HG03139 (cell line): ENCODE measurements at regions not wholly inside any gene's neighbourhood (a gene's known extent, or its start where the extent isn't known, plus 50 kb on each side); places are given as distances from the start of the nearest gene placed in this dataset.
"Not testable (repeated sequence)": the region's sequence is repeated elsewhere in the genome, so short reads cannot be mapped to it uniquely, and the experiment has no call there.

Experiments
- ATAC-seq: cut with Tn5 transposase; IDR thresholded peaks from one replicate; pipeline ENCODE4 v1.9.1; 2021; ENCODE audit not compliant: unreplicated experiment

DNA sequence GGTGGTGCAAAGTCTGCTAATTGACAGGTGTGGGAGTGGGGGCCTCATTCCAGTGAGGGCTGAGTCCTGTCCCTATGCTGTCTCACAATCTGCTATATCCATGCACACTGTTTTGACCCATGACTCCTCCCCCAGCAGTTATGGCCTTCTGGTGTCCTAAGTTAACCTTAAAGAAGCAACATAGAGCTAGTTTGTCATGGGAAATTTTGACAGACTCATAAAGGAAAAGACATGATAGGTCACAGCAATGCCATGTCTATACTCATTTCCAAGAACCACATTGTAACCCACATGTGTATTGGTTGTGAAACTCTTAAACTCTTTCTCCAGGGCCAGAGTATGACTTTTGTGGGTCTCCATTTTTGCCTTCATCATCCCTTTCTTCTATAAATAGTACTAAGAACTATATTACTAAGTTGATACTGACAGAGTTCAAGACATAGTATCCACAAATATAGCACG, 78.2 kb upstream of the SLC1A4 start:
- no peak for ATAC-seq

GRCh38 chr2:64913357-64913869, 75.8 kb upstream of the SLC1A4 start:
- ATAC-seq: no peak

GRCh38 chr2:64914247-64914646, 75.0 kb upstream of the SLC1A4 start:
- no peak for ATAC-seq

- peak; percentile 49 for ATAC-seq
Observed at GRCh38 chr2:64914735-64915509, 74.3 kb upstream of the SLC1A4 start.

DNA sequence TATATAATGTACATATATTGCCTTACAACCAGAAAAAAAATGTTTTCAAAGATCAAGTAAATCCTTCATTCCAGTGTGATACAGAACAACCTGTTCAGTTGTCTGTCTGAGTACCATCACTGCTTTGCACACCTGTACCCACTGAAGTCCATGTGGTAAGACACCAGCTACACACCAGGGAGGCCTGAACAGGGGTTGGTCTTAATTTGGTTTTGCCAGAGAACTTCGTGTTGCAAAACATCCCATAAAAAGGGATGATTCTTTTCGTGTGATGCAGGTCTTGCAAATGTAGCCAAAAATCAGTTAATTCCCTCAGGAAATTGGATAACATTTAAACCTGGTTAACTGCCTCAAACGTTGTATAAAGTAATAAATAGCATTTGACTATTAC, 73.7 kb upstream of the SLC1A4 start:
- peak; percentile 4 for ATAC-seq

DNA sequence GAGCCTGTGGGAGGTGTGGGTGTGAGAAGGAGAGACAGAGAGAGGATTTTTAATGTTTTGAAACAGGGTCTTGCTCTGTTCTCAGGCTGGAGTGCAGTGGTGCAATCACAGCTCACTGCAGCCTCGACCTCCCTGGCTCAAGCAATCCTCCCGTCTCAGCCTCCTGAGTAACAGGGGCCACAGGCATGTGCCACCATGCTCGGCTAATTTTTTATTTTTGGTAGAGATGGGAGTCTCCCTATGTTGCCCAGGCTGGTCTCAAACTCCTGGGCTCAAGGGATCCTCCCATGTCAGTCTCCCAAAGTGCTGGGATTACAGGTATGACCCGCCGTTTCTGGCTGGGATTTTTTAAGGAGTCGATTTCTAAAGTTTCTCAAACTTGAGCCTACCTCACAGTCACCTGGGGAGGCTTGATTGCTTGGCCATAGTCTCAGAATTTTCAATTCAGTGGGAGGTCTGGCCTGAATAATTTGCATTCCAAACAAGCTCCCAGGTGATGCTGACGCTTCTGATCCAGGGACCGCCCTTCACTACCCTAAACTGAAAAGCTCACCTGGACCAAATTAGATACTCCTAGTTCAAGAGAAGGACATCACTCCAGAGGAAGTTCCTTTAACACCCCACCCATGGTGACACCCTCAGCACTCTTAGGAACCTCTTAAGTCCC, 70.8 kb upstream of the SLC1A4 start:
- ATAC-seq: no peak

DNA sequence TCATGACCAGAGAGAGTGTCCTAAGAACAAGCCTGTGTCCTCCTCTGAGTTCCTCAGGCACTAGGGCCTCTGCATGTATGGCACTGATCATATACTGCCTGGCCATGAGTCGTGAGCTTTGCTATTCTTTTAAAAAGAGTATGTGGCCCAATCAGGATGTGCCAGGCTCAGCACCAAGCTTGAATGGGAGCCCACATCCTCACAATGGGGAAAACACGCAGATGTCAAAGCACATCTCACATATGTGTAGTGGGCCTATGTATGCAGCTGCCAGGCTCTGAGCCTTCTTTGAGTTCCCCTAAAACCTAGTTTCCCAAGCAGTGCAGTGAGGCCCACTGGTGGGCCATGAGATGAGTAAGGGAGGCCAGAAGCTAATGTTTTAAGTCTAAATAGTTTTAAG, 69.9 kb upstream of the SLC1A4 start:
- ATAC-seq: no peak

- no peak for ATAC-seq
Observed at GRCh38 chr2:64922482-64923384, 66.5 kb upstream of the SLC1A4 start.

- ATAC-seq: no peak
Observed at GRCh38 chr2:64923385-64923710, 65.9 kb upstream of the SLC1A4 start.

DNA sequence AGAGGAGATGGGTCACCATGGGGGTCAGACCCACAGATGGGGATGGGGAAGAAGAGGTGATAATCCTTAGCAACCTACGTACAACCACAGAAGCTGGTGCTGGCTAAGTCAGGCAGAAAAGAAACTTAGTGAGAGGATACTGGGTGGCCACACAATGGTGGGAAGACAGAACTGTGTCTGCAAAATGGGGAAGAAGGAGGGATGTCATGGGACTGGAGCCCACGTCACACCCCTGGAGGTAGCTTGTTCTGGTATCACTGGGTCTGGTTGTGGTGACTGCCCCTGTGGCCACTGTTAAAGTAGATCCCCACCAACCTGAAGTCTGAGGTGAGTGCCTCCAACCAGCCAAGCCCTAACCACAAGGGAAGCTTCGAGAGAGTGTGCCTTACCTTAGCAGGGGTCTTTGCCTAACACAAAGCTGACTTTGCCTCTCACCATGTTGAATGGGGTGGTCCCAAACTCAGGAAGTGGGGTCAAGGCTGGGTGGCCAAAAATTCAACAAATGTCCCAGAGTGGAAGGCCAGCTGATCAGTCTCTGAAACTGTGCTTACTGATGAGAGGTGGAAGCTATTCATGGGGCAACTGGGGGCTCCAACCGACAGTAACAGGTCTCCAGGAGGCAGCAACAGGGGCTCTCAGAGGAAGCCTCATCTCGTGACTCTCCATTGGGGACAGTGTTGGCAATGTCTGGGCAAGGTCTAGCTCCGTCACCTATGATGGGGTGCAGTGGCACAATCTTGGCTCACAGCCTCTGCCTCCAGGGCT, 64.8 kb upstream of the SLC1A4 start:
- ATAC-seq: no peak

- not testable (repeated sequence) for ATAC-seq
Observed at GRCh38 chr2:64925930-64926722, 63.1 kb upstream of the SLC1A4 start.

DNA sequence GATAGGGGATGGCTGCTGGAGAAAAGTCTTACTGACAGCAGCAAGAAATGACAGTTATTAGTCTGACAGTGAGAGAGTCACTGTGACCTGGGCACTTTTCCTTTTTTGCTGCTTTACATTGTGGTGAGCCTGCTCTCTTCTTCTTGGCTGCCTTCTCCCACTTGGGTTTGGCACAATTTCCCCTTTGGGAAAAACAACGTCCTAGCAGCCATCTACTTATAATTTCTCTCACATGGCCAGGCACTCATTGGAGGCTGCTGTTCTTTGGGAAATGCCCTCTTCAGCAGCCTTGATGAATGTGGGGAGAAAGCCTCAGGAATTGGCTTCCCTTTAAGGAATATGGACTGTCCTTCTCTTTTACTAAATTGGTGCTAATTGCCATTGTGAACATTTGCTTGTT, 60.4 kb upstream of the SLC1A4 start:
- ATAC-seq: no peak

GRCh38 chr2:64929333-64929732, 59.9 kb upstream of the SLC1A4 start:
- no peak for ATAC-seq

DNA sequence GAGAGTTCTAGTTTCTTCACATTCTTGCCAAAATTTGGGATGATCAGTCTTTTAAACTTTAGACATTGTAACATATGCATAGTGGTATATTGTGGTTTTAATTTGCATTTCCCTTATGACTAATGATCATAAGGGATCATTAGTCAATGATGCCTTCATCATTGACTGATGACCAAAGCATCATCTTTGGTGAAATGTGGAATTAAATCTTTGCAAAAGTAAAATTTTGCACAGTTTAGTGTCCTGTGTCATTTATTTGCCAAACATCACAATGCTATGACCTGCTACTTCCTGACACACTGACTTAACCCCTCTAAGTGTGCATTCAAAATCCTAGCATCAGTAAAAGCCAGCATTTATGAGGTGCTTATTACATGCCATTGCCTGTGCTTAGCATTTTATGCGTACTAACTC, 58.9 kb upstream of the SLC1A4 start:
- no peak for ATAC-seq

GRCh38 chr2:64931246-64932115, 57.7 kb upstream of the SLC1A4 start:
- ATAC-seq: no peak

DNA sequence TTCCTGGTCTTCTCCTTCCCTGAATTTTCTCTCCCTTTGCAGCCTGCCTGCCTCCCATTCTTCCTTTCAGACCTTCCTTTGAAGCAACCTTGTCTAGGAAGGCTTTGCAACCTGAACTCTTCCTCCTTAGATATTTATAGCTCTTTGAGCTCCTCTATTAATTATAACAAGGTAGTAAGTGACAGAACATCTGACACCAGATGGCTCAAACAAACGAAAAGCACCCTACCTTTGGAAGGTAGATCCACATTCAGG, 57.2 kb upstream of the SLC1A4 start:
- no peak for ATAC-seq

DNA sequence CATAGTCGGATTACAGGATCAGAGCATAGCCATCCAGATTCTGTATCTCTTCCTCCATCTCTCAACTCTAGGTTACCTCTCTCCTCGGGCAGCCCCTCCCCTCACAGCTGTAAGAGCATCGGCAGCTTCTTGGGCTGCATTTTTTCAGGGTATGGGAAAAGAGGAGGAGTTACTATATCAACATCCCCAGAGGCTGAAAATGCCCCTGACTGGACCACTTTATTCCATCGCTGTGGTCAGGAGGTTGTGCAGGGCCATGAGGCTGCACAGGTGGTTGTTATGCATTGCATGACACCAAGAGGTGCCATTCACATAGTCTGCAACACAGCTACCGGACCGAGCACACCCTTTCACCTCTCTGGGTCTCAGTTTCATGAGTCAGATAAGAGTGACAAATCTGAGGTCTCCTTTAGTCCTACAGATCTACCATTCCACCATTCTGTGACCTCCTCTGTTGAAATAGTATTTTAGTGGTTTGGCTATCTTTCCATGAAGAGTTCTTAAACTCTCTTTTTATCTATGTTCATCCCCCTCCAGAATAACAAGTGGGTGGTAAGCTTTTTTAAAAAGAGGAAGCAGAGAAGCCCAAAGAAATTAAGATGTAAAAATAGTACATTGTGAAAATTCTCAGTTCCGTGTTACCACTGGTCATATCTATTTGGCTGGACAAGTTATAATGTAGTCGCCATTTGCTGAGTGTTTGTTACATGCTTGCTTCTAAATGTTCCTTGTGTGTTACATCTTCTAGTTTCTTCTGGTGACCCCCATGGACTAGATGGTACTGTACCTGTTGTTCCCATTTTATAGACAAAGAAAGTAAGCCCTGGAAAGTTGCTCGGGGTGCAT, 56.6 kb upstream of the SLC1A4 start:
- ATAC-seq: peak; percentile 81

- no peak for ATAC-seq
Observed at GRCh38 chr2:64934530-64934929, 54.7 kb upstream of the SLC1A4 start.
